Liver (tissue), 3 donors: ENCODE measurements at regions not wholly inside any gene's neighbourhood (a gene's known extent, or its start where the extent isn't known, plus 50 kb on each side); places are given as distances from the start of the nearest gene placed in this dataset.

Experiments
- CTCF ChIP-seq: fragments of 150-350 bp; IDR thresholded peaks from 2 replicates; pipeline ENCODE4 v1.5.1; 2017; ENCODE audit warnings: improper control_type of control experiment, low read depth, low read length; ENCODE audit not compliant: missing input control
- GABPA ChIP-seq, 2 donors: IDR thresholded peaks in 1 of 2; conservative IDR thresholded peaks in 1 of 2; 2 replicates each; pipeline ENCODE4 v1.6.1; 2016; ENCODE audit warnings: antibody characterized with exemption in 2 of 2, mild to moderate bottlenecking in 1 of 2, moderate library complexity in 1 of 2
- YY1 ChIP-seq: IDR thresholded peaks from 2 replicates; pipeline ENCODE4 v1.6.1; 2016; ENCODE audit warnings: antibody characterized with exemption, mild to moderate bottlenecking
- TF ChIP-seq, protein P1 (sequence below): IDR thresholded peaks from 2 replicates; pipeline ENCODE4 v1.6.1; 2016; ENCODE audit warnings: antibody characterized with exemption
- TF ChIP-seq, protein P2 (sequence below): IDR thresholded peaks from 2 replicates; pipeline ENCODE4 v1.6.1; 2016; ENCODE audit warnings: antibody characterized with exemption, mild to moderate bottlenecking
- TF ChIP-seq, protein P3 (sequence below): IDR thresholded peaks from 2 replicates; pipeline ENCODE4 v1.6.1; 2016; ENCODE audit warnings: antibody characterized with exemption
- donor health status: healthy.
- donor health status: healthy.

- no peak for TF ChIP-seq CTCF
- TF ChIP-seq, protein P1, sequence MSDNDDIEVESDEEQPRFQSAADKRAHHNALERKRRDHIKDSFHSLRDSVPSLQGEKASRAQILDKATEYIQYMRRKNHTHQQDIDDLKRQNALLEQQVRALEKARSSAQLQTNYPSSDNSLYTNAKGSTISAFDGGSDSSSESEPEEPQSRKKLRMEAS: no peak
- no peak for TF ChIP-seq YY1
- TF ChIP-seq, protein P2, sequence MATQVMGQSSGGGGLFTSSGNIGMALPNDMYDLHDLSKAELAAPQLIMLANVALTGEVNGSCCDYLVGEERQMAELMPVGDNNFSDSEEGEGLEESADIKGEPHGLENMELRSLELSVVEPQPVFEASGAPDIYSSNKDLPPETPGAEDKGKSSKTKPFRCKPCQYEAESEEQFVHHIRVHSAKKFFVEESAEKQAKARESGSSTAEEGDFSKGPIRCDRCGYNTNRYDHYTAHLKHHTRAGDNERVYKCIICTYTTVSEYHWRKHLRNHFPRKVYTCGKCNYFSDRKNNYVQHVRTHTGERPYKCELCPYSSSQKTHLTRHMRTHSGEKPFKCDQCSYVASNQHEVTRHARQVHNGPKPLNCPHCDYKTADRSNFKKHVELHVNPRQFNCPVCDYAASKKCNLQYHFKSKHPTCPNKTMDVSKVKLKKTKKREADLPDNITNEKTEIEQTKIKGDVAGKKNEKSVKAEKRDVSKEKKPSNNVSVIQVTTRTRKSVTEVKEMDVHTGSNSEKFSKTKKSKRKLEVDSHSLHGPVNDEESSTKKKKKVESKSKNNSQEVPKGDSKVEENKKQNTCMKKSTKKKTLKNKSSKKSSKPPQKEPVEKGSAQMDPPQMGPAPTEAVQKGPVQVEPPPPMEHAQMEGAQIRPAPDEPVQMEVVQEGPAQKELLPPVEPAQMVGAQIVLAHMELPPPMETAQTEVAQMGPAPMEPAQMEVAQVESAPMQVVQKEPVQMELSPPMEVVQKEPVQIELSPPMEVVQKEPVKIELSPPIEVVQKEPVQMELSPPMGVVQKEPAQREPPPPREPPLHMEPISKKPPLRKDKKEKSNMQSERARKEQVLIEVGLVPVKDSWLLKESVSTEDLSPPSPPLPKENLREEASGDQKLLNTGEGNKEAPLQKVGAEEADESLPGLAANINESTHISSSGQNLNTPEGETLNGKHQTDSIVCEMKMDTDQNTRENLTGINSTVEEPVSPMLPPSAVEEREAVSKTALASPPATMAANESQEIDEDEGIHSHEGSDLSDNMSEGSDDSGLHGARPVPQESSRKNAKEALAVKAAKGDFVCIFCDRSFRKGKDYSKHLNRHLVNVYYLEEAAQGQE: no peak
- TF ChIP-seq, protein P3, sequence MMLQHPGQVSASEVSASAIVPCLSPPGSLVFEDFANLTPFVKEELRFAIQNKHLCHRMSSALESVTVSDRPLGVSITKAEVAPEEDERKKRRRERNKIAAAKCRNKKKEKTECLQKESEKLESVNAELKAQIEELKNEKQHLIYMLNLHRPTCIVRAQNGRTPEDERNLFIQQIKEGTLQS: no peak
- TF ChIP-seq GABPA (IDR thresholded peaks at IDR 0.05 in 1 of 2, conservative IDR thresholded peaks at IDR 0.05 in 1 of 2): no peak
Observed at GRCh38 chr21:43321111-43321510, 105.8 kb downstream of the SIK1 start.
